ENCODE measurements at regions not wholly inside any gene's neighbourhood (a gene's known extent, or its start where the extent isn't known, plus 50 kb on each side); places are given as distances from the start of the nearest gene placed in this dataset.

DNA sequence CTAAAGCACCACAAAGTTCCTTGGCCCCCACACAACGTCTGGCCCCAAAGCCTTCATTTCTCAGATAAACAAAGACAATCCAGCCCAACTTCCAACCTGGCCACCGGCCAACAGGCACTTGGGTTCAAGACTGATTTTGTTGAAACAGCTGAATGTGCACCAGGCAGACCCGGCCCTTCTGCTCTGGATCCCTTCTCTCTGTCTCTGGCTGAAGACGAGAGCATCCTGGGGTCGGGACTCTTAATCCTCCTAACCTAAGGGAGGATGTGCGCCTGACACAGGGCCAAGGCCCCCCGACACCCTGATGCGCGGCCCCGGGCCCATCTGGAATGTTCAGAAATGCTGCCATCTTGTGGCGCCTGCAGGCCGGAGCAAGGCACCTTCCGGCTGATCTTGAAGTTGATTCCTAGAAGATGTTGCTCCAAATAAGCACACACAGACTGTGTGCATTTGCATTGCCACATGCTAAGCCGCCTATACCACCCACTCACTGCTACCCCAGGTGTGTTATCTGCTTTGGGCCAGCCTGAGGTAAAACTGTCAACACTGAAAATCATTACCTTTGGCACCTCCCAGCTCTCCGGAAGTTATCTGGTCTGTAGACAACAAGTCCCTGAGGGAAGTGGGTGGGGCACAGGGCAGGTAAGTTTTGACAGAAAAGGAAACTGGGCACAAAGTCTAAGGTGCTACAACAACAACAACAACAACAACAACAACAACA is 98.4 kb upstream of the HABP2 start:
- Histone ChIP-seq H3K4me3 (ENCODE audit: low read length) (0 out of 2 replicates have a peak overlapping the region, but pooled peaks have one; percentile 4), H3K27me3 (replicated peaks; ENCODE audit: insufficient read depth, low read length) (no peaks in the 10 kb centered on the region), H3K79me2 (ENCODE audit: low read length) (no peaks in the 10 kb centered on the region), H2AFZ (ENCODE audit: low read length) (peak overlapping the region; percentile 79), H3F3A (ENCODE audit: insufficient read depth, low read length) (no peaks in the 10 kb centered on the region), H3K36me3 (replicated peaks; ENCODE audit: insufficient read depth, low read length) (no peaks in the 10 kb centered on the region), H3K4me2 (ENCODE audit: low read depth, low read length) (peak overlapping the region; percentile 57; the same call in 1 of the 2 replicates), H3K9me2 (replicated peaks; ENCODE audit: insufficient read depth, low read length) (no peaks in the 10 kb centered on the region), H3K27ac (ENCODE audit: low read length) (no peak overlapping the region), H4K20me1 (ENCODE audit: insufficient read depth, low read length) (no peaks in the 10 kb centered on the region), H3K9me3 (replicated peaks; ENCODE audit: insufficient read depth, low read length) (no peaks in the 10 kb centered on the region), H3K4me1 (ENCODE audit: low read length) (no peaks in the 10 kb centered on the region), H3K9ac (ENCODE audit: low read length) (no peak overlapping the region)
- TF ChIP-seq, protein P1, sequence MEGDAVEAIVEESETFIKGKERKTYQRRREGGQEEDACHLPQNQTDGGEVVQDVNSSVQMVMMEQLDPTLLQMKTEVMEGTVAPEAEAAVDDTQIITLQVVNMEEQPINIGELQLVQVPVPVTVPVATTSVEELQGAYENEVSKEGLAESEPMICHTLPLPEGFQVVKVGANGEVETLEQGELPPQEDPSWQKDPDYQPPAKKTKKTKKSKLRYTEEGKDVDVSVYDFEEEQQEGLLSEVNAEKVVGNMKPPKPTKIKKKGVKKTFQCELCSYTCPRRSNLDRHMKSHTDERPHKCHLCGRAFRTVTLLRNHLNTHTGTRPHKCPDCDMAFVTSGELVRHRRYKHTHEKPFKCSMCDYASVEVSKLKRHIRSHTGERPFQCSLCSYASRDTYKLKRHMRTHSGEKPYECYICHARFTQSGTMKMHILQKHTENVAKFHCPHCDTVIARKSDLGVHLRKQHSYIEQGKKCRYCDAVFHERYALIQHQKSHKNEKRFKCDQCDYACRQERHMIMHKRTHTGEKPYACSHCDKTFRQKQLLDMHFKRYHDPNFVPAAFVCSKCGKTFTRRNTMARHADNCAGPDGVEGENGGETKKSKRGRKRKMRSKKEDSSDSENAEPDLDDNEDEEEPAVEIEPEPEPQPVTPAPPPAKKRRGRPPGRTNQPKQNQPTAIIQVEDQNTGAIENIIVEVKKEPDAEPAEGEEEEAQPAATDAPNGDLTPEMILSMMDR (IDR thresholded peaks at IDR 0.05; ENCODE audit: low read length), result peak; percentile 73
- TF ChIP-seq EZH2phosphoT487 (IDR thresholded peaks at IDR 0.05; ENCODE audit: low read length) (no peak), EZH2 (optimal IDR thresholded peaks at IDR 0.05; ENCODE audit: low read depth, low read length) (no peak)
- DNase-seq, result peak; percentile 43

- Histone ChIP-seq H3K9me3 (replicated peaks; ENCODE audit: insufficient read depth, low read length) (no peaks in the 10 kb centered on the region), H2AFZ (ENCODE audit: low read length) (no peak overlapping the region), H3K9ac (ENCODE audit: low read length) (no peak overlapping the region), H4K20me1 (ENCODE audit: insufficient read depth, low read length) (no peaks in the 10 kb centered on the region), H3K27ac (ENCODE audit: low read length) (no peak overlapping the region), H3K36me3 (replicated peaks; ENCODE audit: insufficient read depth, low read length) (no peaks in the 10 kb centered on the region), H3K4me1 (ENCODE audit: low read length) (no peaks in the 10 kb centered on the region), H3K4me2 (ENCODE audit: low read depth, low read length) (no peak overlapping the region), H3K27me3 (replicated peaks; ENCODE audit: insufficient read depth, low read length) (no peaks in the 10 kb centered on the region), H3K4me3 (ENCODE audit: low read length) (no peak overlapping the region), H3K9me2 (replicated peaks; ENCODE audit: insufficient read depth, low read length) (no peaks in the 10 kb centered on the region), H3K79me2 (ENCODE audit: low read length) (no peaks in the 10 kb centered on the region), H3F3A (ENCODE audit: insufficient read depth, low read length) (no peaks in the 10 kb centered on the region)
- DNase-seq, result no peak
- TF ChIP-seq, protein P1 (IDR thresholded peaks at IDR 0.05; ENCODE audit: low read length), result no peak
- TF ChIP-seq EZH2phosphoT487 (IDR thresholded peaks at IDR 0.05; ENCODE audit: low read length), result no peak
- TF ChIP-seq EZH2 (optimal IDR thresholded peaks at IDR 0.05; ENCODE audit: low read depth, low read length), result no peak
These were observed 96.9 kb upstream of the HABP2 start for GRCh38 chr10:113455947-113456346.

- Histone ChIP-seq H3K36me3 (replicated peaks; ENCODE audit: insufficient read depth, low read length) (no peaks in the 10 kb centered on the region), H3K27ac (ENCODE audit: low read length) (no peak overlapping the region), H2AFZ (ENCODE audit: low read length) (no peak overlapping the region), H3K4me1 (ENCODE audit: low read length) (no peaks in the 10 kb centered on the region), H3K4me3 (ENCODE audit: low read length) (no peak overlapping the region), H3K27me3 (replicated peaks; ENCODE audit: insufficient read depth, low read length) (no peaks in the 10 kb centered on the region), H3K9me2 (replicated peaks; ENCODE audit: insufficient read depth, low read length) (no peaks in the 10 kb centered on the region), H3K79me2 (ENCODE audit: low read length) (no peaks in the 10 kb centered on the region), H3K9ac (ENCODE audit: low read length) (no peak overlapping the region), H3F3A (ENCODE audit: insufficient read depth, low read length) (no peaks in the 10 kb centered on the region), H3K9me3 (replicated peaks; ENCODE audit: insufficient read depth, low read length) (no peaks in the 10 kb centered on the region), H3K4me2 (ENCODE audit: low read depth, low read length) (no peak overlapping the region), H4K20me1 (ENCODE audit: insufficient read depth, low read length) (no peaks in the 10 kb centered on the region)
- no peak for DNase-seq
- no peak for TF ChIP-seq EZH2 (optimal IDR thresholded peaks at IDR 0.05; ENCODE audit: low read depth, low read length)
- no peak for TF ChIP-seq EZH2phosphoT487 (IDR thresholded peaks at IDR 0.05; ENCODE audit: low read length)
- TF ChIP-seq, protein P1 (IDR thresholded peaks at IDR 0.05; ENCODE audit: low read length), result no peak
These were observed 96.1 kb upstream of the HABP2 start for GRCh38 chr10:113456741-113457140.

Measured in MM.1S (cell line).